ENCODE measurements at regions not wholly inside any gene's neighbourhood (a gene's known extent, or its start where the extent isn't known, plus 50 kb on each side); places are given as distances from the start of the nearest gene placed in this dataset.

DNA sequence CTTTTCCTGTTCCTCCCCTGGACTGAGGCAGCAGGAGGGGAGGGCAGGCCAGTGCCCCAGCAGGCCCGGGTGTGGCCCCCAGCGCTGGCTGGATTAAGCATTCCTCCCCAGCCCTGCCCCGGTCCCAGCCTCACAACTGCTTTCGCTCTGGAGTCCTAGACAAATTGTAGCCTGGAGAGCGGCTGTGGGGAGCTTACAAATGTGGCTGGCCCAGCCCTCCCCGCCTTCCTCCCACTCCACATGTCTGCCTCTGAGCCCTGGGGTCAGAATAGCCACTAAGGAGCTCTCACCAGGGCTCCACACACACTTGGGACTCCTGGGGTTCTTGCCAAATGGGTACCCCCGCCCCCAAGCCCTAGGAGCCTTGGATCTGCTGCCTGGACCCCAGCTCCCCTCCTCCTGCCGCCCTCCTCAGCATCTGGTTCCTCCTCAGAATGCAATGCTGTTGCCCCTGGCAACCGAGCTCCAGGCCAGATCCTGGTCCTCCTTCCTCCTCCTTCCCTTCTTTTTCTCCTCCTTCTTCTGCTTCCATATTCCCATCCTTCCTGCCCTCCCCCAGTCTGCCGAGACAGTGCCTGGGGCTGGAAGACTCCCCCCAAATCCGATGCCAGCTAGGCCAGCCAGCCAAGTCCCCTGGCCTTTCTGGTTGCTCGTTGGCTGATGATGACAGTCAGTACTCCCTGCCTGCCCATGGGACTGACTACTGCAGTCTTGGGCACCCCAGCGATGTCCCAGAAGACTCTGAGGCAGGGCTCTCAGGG is 91.1 kb downstream of the LINGO1 start:
- Histone ChIP-seq H2AFZ (no peak overlapping the region), H3K36me3 (ENCODE audit: low read depth) (no peaks in the 10 kb centered on the region), H3K9me2 (ENCODE audit: insufficient read depth) (no peaks in the 10 kb centered on the region), H3F3A (ENCODE audit: insufficient read depth, low read depth) (peaks cover 10% of the 10 kb centered on the region; the same call in 1 of the 2 replicates), H3K4me1 (replicated peaks; ENCODE audit: insufficient read depth) (peaks cover 22% of the 10 kb centered on the region), H3K27ac (no peak overlapping the region), H3K9me3 (ENCODE audit: insufficient read depth, low read depth) (no peaks in the 10 kb centered on the region), H3K27me3 (ENCODE audit: insufficient read depth, low read depth) (no peaks in the 10 kb centered on the region), H3K79me2 (ENCODE audit: low read depth) (no peaks in the 10 kb centered on the region), H3K4me2 (no peak overlapping the region), H4K20me1 (ENCODE audit: insufficient read depth) (no peaks in the 10 kb centered on the region), H3K4me3 (no peak overlapping the region)
- no TSS peak for BruUV-seq (replicated peaks)
- no peak for TF ChIP-seq CTCF (conservative IDR thresholded peaks at IDR 0.05)
- no peak for TF ChIP-seq EZH2 (IDR thresholded peaks at IDR 0.05; ENCODE audit: low read depth)
- intact Hi-C loops (cut with micrococcal nuclease; ENCODE audit: unreplicated experiment) = loop anchor here (5.0 kb wide), 2 partner anchors 119 to 514 kb away; partner anchors contain the start of genes HMG20A and PEAK1
- no peak for DNase-seq
- ChIA-PET CTCF (interaction anchor here (2.3 kb wide), 1 partner anchor 44 kb away, joined by 18 read pairs; no protein-coding TSS in a partner anchor), POLR2A (ENCODE audit: unreplicated experiment) (interaction anchor here (0.6 kb wide), 1 partner anchor 45 kb away, joined by 11 read pairs; no protein-coding TSS in a partner anchor)

- intact Hi-C loops (cut with micrococcal nuclease; ENCODE audit: unreplicated experiment) = loop anchor here (5.0 kb wide), 2 partner anchors 118 to 513 kb away; partner anchors contain the start of genes HMG20A and PEAK1
- no peak overlapping the region for H3K4me2 ChIP-seq
- no peaks in the 10 kb centered on the region for H4K20me1 ChIP-seq (ENCODE audit: insufficient read depth)
- CTCF ChIA-PET = no interaction called here
- H3K4me1 ChIP-seq (replicated peaks; ENCODE audit: insufficient read depth) = peaks cover 11% of the 10 kb centered on the region
- no peak overlapping the region for H2AFZ ChIP-seq
- no peaks in the 10 kb centered on the region for H3K36me3 ChIP-seq (ENCODE audit: low read depth)
- H3F3A ChIP-seq (ENCODE audit: insufficient read depth, low read depth) = peaks cover 5% of the 10 kb centered on the region; the same call in 1 of the 2 replicates
- POLR2A ChIA-PET (ENCODE audit: unreplicated experiment) = no interaction called here
- no peak overlapping the region for H3K4me3 ChIP-seq
- no peaks in the 10 kb centered on the region for H3K9me3 ChIP-seq (ENCODE audit: insufficient read depth, low read depth)
- no TSS peak for BruUV-seq (replicated peaks)
- H3K27ac ChIP-seq = no peak overlapping the region
- no peaks in the 10 kb centered on the region for H3K27me3 ChIP-seq (ENCODE audit: insufficient read depth, low read depth)
- no peak for DNase-seq
- no peaks in the 10 kb centered on the region for H3K79me2 ChIP-seq (ENCODE audit: low read depth)
- no peak for TF ChIP-seq EZH2 (IDR thresholded peaks at IDR 0.05; ENCODE audit: low read depth)
- TF ChIP-seq CTCF (conservative IDR thresholded peaks at IDR 0.05) = no peak
- H3K9me2 ChIP-seq (ENCODE audit: insufficient read depth) = no peaks in the 10 kb centered on the region
Measured at GRCh38 chr15:77540312-77541060, 92.2 kb downstream of the LINGO1 start.

GRCh38 chr15:77538793-77539497 is 93.8 kb downstream of the LINGO1 start:
- Histone ChIP-seq H3K27ac (no peak overlapping the region), H4K20me1 (ENCODE audit: insufficient read depth) (no peaks in the 10 kb centered on the region), H3K27me3 (ENCODE audit: insufficient read depth, low read depth) (no peaks in the 10 kb centered on the region), H3K36me3 (ENCODE audit: low read depth) (no peaks in the 10 kb centered on the region), H3K4me1 (replicated peaks; ENCODE audit: insufficient read depth) (peaks cover 6% of the 10 kb centered on the region; the same call in 1 of the 2 replicates), H2AFZ (no peak overlapping the region), H3K9me2 (ENCODE audit: insufficient read depth) (no peaks in the 10 kb centered on the region), H3K4me3 (no peak overlapping the region), H3K79me2 (ENCODE audit: low read depth) (no peaks in the 10 kb centered on the region), H3F3A (ENCODE audit: insufficient read depth, low read depth) (peaks cover 5% of the 10 kb centered on the region; the same call in 1 of the 2 replicates), H3K9me3 (ENCODE audit: insufficient read depth, low read depth) (no peaks in the 10 kb centered on the region), H3K4me2 (no peak overlapping the region)
- BruUV-seq (replicated peaks) = no TSS peak
- ChIA-PET CTCF (interaction anchor here (1.1 kb wide), 1 partner anchor 42 kb away, joined by 4 read pairs; no protein-coding TSS in a partner anchor), POLR2A (ENCODE audit: unreplicated experiment) (no interaction called here)
- TF ChIP-seq CTCF (conservative IDR thresholded peaks at IDR 0.05) = no peak
- no peak for TF ChIP-seq EZH2 (IDR thresholded peaks at IDR 0.05; ENCODE audit: low read depth)
- no peak for DNase-seq
- intact Hi-C loops (cut with micrococcal nuclease; ENCODE audit: unreplicated experiment) = no loop called here
